Lung (tissue), 11 donors: ENCODE measurements at regions not wholly inside any gene's neighbourhood (a gene's known extent, or its start where the extent isn't known, plus 50 kb on each side); places are given as distances from the start of the nearest gene placed in this dataset.

Experiments used
- ATAC-seq: fragments of 200-7000 bp; cut with Tn5 transposase; one replicate; pipeline ENCODE4 v1.9.1; 2020; ENCODE audit warnings: moderate number of reproducible peaks; ENCODE audit not compliant: insufficient read depth, low FRiP score
- DNase-seq, 3 donors: peaks; one replicate each; pipeline ENCODE4 v3.0.0-alpha.2; 2013 to 2017
- H3K27ac ChIP-seq, 2 donors: one replicate each; pipeline ENCODE4 v1.5.1; 2013; ENCODE audit warnings: mild to moderate bottlenecking in 2 of 2, moderate library complexity in 2 of 2, control low read depth in 1 of 2, inconsistent platforms in 1 of 2, low read depth in 1 of 2, low read length in 1 of 2
- H3K27me3 ChIP-seq, 3 donors: one replicate each; pipeline ENCODE4 v1.5.1; 2013; ENCODE audit warnings: low read length in 2 of 3; ENCODE audit not compliant: control insufficient read depth in 3 of 3, insufficient read depth in 3 of 3
- H3K36me3 ChIP-seq, 4 donors: one replicate each; pipeline ENCODE4 v1.5.1; 2013; ENCODE audit warnings: low read length in 4 of 4, mild to moderate bottlenecking in 1 of 4, moderate library complexity in 1 of 4; ENCODE audit not compliant: control insufficient read depth in 4 of 4, insufficient read depth in 4 of 4
- H3K4me1 ChIP-seq, 5 donors: one replicate each; pipeline ENCODE4 v1.5.1; 2013; ENCODE audit warnings: low read length in 5 of 5, mild to moderate bottlenecking in 2 of 5, moderate library complexity in 1 of 5; ENCODE audit not compliant: control insufficient read depth in 5 of 5, insufficient read depth in 5 of 5
- H3K4me3 ChIP-seq: one replicate; pipeline ENCODE4 v1.5.1; 2013; ENCODE audit warnings: mild to moderate bottlenecking, control low read depth, moderate library complexity
- H3K9ac ChIP-seq, 2 donors: one replicate each; pipeline ENCODE4 v1.5.1; 2013; ENCODE audit warnings: low read length in 2 of 2, control low read depth in 1 of 2; ENCODE audit not compliant: insufficient read depth in 1 of 2
- H3K9me3 ChIP-seq, 4 donors: one replicate each; pipeline ENCODE4 v1.5.1; 2013; ENCODE audit warnings: low read length in 3 of 4, mild to moderate bottlenecking in 1 of 4, moderate library complexity in 1 of 4; ENCODE audit not compliant: control insufficient read depth in 4 of 4, insufficient read depth in 3 of 4
- CTCF ChIP-seq: IDR thresholded peaks from 2 replicates; pipeline ENCODE4 v1.5.1; 2012; ENCODE audit warnings: mild to moderate bottlenecking; ENCODE audit errors: control extremely low read depth, extremely low read depth
- WGBS, 2 donors: extraction: QIAGEN DNeasy Blood & Tissue Kit; methylation state at CpG; one replicate each; pipeline ENCODE4 v1.1.7; 2013; 5-methylcytosine and 5-hydroxymethylcytosine counted together
- donor health status: control.
- donor health status: control.
- donor health status: Bipolar disorder and iron deficiency.
- donor health status: healthy.
- donor health status: DM: yes; HTN: yes; CAD: no.

DNA sequence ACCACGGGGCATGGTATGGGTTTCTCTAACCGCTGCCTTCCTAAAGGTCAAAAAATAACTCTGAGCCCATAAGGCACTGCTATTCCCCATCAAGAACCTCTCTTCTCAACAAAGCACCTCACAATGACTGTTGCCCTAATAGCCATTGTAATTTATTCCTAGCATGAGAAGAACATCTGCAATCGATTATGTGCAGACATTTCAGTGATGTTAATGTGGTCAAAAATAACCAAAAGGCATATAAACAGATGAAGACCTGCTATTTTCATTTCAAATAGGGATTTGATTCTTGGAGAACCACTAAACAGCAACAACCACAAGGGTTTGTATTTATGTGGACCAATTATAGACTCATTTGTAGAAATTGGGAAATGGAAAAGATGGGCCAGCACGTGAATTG, 356.6 kb downstream of the FBXO15 start:
- Histone ChIP-seq H3K36me3 (no peaks in the 10 kb centered on the region), H3K27me3 (no peaks in the 10 kb centered on the region), H3K27ac (no peak overlapping the region), H3K4me1 (peaks cover 0 to 2% (median 0%) of the 10 kb centered on the region in 5 donors), H3K9ac (no peak overlapping the region), H3K9me3 (no peaks in the 10 kb centered on the region), H3K4me3 (no peak overlapping the region)
- no peak for TF ChIP-seq CTCF
- ATAC-seq (no peak), DNase-seq (no peak)
- 82 to 88% methylated on average over 4 of the region's 4 CpGs for WGBS, 2 donors

DNA sequence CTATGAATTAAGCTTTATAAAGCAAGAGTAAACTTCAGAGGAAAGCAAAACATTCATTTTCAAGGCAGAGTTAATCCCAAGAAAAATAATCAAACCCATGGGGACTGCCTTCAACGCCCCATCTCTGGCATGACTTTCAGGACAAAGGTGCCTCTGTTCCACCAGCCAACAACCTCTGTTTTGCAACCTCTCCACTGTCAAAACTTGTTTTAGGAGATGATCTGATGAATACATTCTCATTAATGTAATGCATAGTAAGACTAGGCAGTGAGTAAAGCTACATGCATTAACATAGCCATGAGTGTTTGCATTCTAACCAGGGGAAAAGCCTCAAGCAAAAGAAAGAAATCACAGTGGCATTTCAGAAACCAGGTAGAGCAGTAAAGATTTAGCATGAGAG, 357.0 kb downstream of the FBXO15 start:
- Histone ChIP-seq H3K27me3 (no peaks in the 10 kb centered on the region), H3K4me1 (peaks cover 0 to 2% (median 0%) of the 10 kb centered on the region in 5 donors), H3K4me3 (no peak overlapping the region), H3K36me3 (no peaks in the 10 kb centered on the region), H3K27ac (no peak overlapping the region), H3K9ac (no peak overlapping the region), H3K9me3 (no peaks in the 10 kb centered on the region)
- DNase-seq (no peak), ATAC-seq (no peak)
- 79 to 80% methylated on average over 1 of the region's 1 CpG for WGBS, 2 donors
- TF ChIP-seq CTCF, result no peak

DNA sequence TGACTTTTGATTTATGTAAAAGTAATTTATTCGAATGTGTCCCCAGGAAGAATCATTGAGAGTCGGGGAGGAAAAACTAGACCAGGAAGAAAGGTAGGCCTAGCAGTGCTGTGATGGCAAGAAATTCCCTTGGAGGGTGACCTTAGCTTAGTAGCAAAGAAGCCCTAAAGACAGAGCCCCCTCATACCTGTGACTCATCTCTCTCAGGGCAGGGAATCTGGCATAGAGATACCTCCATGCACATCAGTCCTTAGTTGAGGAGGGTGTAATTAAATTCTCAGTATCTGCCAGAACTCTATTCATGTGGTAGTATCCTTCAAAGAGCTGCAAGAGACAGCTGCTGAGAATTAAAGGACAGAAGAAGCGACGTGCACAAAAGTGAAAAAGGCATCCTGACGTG, 360.3 kb downstream of the FBXO15 start:
- Histone ChIP-seq H3K4me3 (no peak overlapping the region), H3K9me3 (no peaks in the 10 kb centered on the region), H3K27ac (no peak overlapping the region), H3K4me1 (no peaks in the 10 kb centered on the region), H3K27me3 (no peaks in the 10 kb centered on the region), H3K9ac (no peak overlapping the region), H3K36me3 (no peaks in the 10 kb centered on the region)
- no peak for ATAC-seq
- TF ChIP-seq CTCF, result no peak
- DNase-seq, result no peak
- 94% methylated on average over 5 of the region's 5 CpGs for WGBS, 2 donors

DNA sequence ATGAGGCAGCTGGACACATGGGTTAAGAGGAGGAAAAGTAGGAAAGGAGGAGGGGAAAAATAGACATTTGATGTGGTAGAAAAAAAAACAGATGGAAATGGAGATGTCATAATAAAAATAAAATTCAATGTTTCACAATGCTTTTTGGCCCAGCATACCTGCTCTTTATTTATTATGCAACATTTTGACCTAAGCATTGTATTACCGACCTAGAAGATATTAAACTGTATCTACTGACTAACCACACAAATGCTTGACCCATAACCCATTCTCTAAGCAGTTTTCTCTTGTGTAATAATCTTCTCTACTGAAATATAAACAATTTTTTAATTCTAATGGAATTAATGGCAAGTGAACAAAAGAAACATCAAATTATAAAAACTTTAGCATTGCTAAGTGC, 362.3 kb downstream of the FBXO15 start:
- Histone ChIP-seq H3K27ac (no peak overlapping the region), H3K9ac (no peak overlapping the region), H3K36me3 (no peaks in the 10 kb centered on the region), H3K9me3 (no peaks in the 10 kb centered on the region), H3K27me3 (no peaks in the 10 kb centered on the region), H3K4me1 (no peaks in the 10 kb centered on the region), H3K4me3 (no peak overlapping the region)
- 74 to 84% methylated on average over 1 of the region's 1 CpG for WGBS, 2 donors
- ATAC-seq (no peak), DNase-seq (no peak)
- TF ChIP-seq CTCF, result no peak
